ENCODE measurements at regions not wholly inside any gene's neighbourhood (a gene's known extent, or its start where the extent isn't known, plus 50 kb on each side); places are given as distances from the start of the nearest gene placed in this dataset.
A peak's percentile ranks its signal among the peaks of the same experiment; 100 is the strongest.

DNA sequence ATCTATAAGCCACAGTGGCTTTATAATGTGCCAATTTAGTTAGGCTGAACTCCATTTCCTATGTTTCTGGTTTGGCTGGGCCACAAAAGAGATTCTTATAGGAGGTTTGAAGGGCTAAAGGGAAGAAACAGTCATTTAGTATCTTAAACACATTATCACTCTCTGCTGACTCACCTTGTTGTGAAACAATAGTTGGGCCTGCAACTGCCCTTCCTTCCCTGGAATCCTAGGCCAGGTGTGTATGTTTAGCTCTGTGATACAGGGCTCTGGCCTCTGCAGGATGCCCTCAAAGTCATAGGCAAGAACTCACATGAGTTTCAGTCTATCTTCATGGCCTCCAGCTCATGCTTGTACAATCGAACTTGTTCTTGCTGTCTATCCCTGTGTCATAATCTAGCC lies 400.0 kb upstream of the CELF4 start:
- H3K27me3 ChIP-seq (ENCODE audit: control insufficient read depth, insufficient read depth, low read length, poor library complexity, severe bottlenecking): no peaks in the 10 kb centered on the region
- 63 to 91% methylated on average over 1 of the region's 1 CpG for WGBS, 2 experiments (ENCODE audit: insufficient coverage in 1 of 2, insufficient read length in 1 of 2)
- peaks cover 6% of the 10 kb centered on the region for H3K9me3 Mint-ChIP-seq

DNA sequence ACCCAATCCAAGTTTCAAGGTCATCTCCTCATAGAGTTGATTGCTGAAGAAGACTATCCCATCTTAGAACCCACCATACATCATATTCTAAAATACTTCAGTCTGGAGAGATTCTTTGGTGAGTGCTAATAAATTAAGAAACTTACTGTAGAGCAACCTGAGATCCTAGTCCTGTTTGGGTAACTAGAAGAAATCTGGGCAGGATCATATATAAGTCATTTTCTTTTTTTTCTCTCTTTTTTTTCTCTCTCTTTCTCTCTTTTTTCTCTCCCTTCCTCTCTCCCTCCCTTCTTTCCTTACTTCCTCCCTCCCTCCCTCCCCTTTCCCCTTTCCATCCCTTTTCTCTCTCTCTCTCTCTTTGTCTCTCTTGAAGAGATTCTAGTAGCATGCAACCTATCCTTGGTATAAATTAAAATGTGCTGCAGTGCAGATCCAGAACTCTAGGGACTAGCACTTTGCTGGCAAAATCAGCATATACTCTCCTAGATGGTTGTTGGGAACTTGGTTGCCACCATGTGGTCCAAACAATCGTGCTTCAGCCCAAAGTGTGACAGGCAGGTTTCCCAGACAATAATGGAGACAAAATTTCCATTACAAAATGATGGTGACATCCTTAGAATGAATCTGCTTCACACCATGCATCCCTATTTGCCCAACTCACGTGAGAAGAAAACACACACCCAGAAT lies 399.4 kb upstream of the CELF4 start:
- peak overlapping the region; percentile 55 for H3K27ac Mint-ChIP-seq
- peaks cover 10% of the 10 kb centered on the region for H3K4me1 Mint-ChIP-seq
- peaks cover 9% of the 10 kb centered on the region for H3K9me3 Mint-ChIP-seq
- H3K4me3 ChIP-seq (ENCODE audit: low read length): no peak overlapping the region
- 78 to 100% methylated on average over 1 to 2 of the region's 2 CpGs for WGBS, 2 experiments (ENCODE audit: insufficient coverage in 1 of 2, insufficient read length in 1 of 2)
- H3K27me3 ChIP-seq (ENCODE audit: control insufficient read depth, insufficient read depth, low read length, poor library complexity, severe bottlenecking): no peaks in the 10 kb centered on the region
- DNase-seq: no peak
- peaks cover 10% of the 10 kb centered on the region for H3K9me3 ChIP-seq (ENCODE audit: control insufficient read depth, low read length)
- H3K27ac ChIP-seq (ENCODE audit: low read depth, low read length): no peak overlapping the region
- H3K4me3 Mint-ChIP-seq: no peak overlapping the region
- H3K9ac ChIP-seq (ENCODE audit: extremely low read depth, low read length, poor library complexity, severe bottlenecking): no peak overlapping the region
- no peaks in the 10 kb centered on the region for H3K36me3 ChIP-seq (ENCODE audit: control insufficient read depth, insufficient read depth, low read length)
- H3K36me3 Mint-ChIP-seq (ENCODE audit: low read depth): no peaks in the 10 kb centered on the region
- no peaks in the 10 kb centered on the region for H3K27me3 Mint-ChIP-seq (ENCODE audit: insufficient read depth)
- peaks cover 7% of the 10 kb centered on the region for H3K4me1 ChIP-seq (ENCODE audit: control insufficient read depth, insufficient read depth, low read length)
- TF ChIP-seq, protein P1, sequence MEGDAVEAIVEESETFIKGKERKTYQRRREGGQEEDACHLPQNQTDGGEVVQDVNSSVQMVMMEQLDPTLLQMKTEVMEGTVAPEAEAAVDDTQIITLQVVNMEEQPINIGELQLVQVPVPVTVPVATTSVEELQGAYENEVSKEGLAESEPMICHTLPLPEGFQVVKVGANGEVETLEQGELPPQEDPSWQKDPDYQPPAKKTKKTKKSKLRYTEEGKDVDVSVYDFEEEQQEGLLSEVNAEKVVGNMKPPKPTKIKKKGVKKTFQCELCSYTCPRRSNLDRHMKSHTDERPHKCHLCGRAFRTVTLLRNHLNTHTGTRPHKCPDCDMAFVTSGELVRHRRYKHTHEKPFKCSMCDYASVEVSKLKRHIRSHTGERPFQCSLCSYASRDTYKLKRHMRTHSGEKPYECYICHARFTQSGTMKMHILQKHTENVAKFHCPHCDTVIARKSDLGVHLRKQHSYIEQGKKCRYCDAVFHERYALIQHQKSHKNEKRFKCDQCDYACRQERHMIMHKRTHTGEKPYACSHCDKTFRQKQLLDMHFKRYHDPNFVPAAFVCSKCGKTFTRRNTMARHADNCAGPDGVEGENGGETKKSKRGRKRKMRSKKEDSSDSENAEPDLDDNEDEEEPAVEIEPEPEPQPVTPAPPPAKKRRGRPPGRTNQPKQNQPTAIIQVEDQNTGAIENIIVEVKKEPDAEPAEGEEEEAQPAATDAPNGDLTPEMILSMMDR (conservative IDR thresholded peaks at IDR 0.05): peak; percentile 62

More for the DNA sequence above, 400.0 kb upstream of the CELF4 start:
- H3K9ac ChIP-seq (ENCODE audit: extremely low read depth, low read length, poor library complexity, severe bottlenecking): no peak overlapping the region
- H3K36me3 Mint-ChIP-seq (ENCODE audit: low read depth): no peaks in the 10 kb centered on the region
- no peaks in the 10 kb centered on the region for H3K27me3 Mint-ChIP-seq (ENCODE audit: insufficient read depth)
- TF ChIP-seq, protein P1 (conservative IDR thresholded peaks at IDR 0.05): no peak
- no peaks in the 10 kb centered on the region for H3K36me3 ChIP-seq (ENCODE audit: control insufficient read depth, insufficient read depth, low read length)
- peaks cover 7% of the 10 kb centered on the region for H3K4me1 ChIP-seq (ENCODE audit: control insufficient read depth, insufficient read depth, low read length)
- H3K9me3 ChIP-seq (ENCODE audit: control insufficient read depth, low read length): peaks cover 5% of the 10 kb centered on the region
- peaks cover 10% of the 10 kb centered on the region for H3K4me1 Mint-ChIP-seq
- H3K27ac Mint-ChIP-seq: peak overlapping the region; percentile 55
- H3K4me3 Mint-ChIP-seq: no peak overlapping the region
- no peak for DNase-seq
- H3K4me3 ChIP-seq (ENCODE audit: low read length): no peak overlapping the region
- H3K27ac ChIP-seq (ENCODE audit: low read depth, low read length): no peak overlapping the region

DNA sequence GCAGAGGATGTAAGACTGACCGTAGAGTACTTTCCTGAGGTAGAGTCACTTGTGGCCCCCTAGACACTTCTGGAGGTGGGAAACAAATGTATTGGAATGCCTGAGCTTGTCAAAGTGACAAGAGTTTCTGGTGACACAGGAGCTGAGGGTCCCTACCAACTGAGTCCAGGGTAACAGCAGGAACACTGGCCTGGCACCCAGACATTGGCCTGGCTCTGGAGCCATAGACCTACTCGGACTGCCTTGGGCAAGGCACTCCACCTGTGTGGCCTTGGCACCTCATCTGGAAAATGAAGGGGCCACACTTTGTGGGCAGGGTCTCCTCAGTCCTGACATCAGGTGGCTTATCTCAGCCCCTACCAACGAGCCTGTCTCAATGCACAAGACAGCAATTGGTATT lies 398.2 kb upstream of the CELF4 start:
- H3K4me1 Mint-ChIP-seq: peaks cover 7% of the 10 kb centered on the region
- TF ChIP-seq, protein P1 (conservative IDR thresholded peaks at IDR 0.05): no peak
- no peak overlapping the region for H3K27ac ChIP-seq (ENCODE audit: low read depth, low read length)
- no peak for DNase-seq
- peaks cover 3% of the 10 kb centered on the region for H3K4me1 ChIP-seq (ENCODE audit: control insufficient read depth, insufficient read depth, low read length)
- H3K27me3 Mint-ChIP-seq (ENCODE audit: insufficient read depth): no peaks in the 10 kb centered on the region
- peaks cover 10% of the 10 kb centered on the region for H3K9me3 ChIP-seq (ENCODE audit: control insufficient read depth, low read length)
- no peak overlapping the region for H3K4me3 Mint-ChIP-seq
- no peaks in the 10 kb centered on the region for H3K36me3 Mint-ChIP-seq (ENCODE audit: low read depth)
- H3K36me3 ChIP-seq (ENCODE audit: control insufficient read depth, insufficient read depth, low read length): no peaks in the 10 kb centered on the region
- H3K4me3 ChIP-seq (ENCODE audit: low read length): no peak overlapping the region
- H3K27ac Mint-ChIP-seq: no peak overlapping the region
- WGBS, 2 experiments (ENCODE audit: insufficient coverage in 1 of 2, insufficient read length in 1 of 2): 60 to 95% methylated on average over 1 to 3 of the region's 3 CpGs
- H3K9ac ChIP-seq (ENCODE audit: extremely low read depth, low read length, poor library complexity, severe bottlenecking): no peak overlapping the region
- peaks cover 9% of the 10 kb centered on the region for H3K9me3 Mint-ChIP-seq
- H3K27me3 ChIP-seq (ENCODE audit: control insufficient read depth, insufficient read depth, low read length, poor library complexity, severe bottlenecking): no peaks in the 10 kb centered on the region

All from endodermal cell (in vitro differentiated cells).